ENCODE measurements at regions not wholly inside any gene's neighbourhood (a gene's known extent, or its start where the extent isn't known, plus 50 kb on each side); places are given as distances from the start of the nearest gene placed in this dataset.
"Not testable (repeated sequence)": the region's sequence is repeated elsewhere in the genome, so short reads cannot be mapped to it uniquely, and the experiment has no call there.

DNA sequence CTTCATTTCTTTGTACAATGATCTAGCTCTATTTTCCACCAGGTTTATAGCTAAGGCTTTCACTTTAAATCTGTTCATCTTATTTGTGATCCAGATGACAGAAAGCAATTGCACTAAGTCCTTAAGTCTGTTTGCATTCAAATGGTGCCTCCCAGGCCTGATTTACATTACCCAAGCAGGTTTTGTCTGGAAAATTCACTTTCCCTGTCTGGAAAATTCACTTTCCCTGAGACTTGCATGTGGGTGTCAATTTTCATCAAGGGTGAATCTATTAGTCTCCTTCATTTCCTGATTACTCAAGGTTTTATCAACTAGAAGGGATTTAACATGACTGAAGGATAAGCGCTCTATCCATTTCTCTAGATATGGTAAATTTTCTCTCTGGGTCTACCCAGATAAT lies 1480.2 kb upstream of the GOT2 start:
- Histone ChIP-seq H3K36me3 (ENCODE audit: low read depth, missing control alignments) (no peaks in the 10 kb centered on the region), H3K9me3 (no peaks in the 10 kb centered on the region), H3K27ac (no peak overlapping the region), H3K27me3 (no peaks in the 10 kb centered on the region), H3K4me1 (no peaks in the 10 kb centered on the region), H3K4me3 (no peak overlapping the region)
- DNase-seq: no peak
- intact Hi-C loops (cut with DNase I; ENCODE audit: low total_unique reads): no loop called here
- TF ChIP-seq POLR2A (IDR thresholded peaks at IDR 0.05): no peak
- TF ChIP-seq, protein P1, sequence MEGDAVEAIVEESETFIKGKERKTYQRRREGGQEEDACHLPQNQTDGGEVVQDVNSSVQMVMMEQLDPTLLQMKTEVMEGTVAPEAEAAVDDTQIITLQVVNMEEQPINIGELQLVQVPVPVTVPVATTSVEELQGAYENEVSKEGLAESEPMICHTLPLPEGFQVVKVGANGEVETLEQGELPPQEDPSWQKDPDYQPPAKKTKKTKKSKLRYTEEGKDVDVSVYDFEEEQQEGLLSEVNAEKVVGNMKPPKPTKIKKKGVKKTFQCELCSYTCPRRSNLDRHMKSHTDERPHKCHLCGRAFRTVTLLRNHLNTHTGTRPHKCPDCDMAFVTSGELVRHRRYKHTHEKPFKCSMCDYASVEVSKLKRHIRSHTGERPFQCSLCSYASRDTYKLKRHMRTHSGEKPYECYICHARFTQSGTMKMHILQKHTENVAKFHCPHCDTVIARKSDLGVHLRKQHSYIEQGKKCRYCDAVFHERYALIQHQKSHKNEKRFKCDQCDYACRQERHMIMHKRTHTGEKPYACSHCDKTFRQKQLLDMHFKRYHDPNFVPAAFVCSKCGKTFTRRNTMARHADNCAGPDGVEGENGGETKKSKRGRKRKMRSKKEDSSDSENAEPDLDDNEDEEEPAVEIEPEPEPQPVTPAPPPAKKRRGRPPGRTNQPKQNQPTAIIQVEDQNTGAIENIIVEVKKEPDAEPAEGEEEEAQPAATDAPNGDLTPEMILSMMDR (IDR thresholded peaks at IDR 0.05): no peak
- 100% methylated on average over 1 of the region's 1 CpG for WGBS, 2 donors

DNA sequence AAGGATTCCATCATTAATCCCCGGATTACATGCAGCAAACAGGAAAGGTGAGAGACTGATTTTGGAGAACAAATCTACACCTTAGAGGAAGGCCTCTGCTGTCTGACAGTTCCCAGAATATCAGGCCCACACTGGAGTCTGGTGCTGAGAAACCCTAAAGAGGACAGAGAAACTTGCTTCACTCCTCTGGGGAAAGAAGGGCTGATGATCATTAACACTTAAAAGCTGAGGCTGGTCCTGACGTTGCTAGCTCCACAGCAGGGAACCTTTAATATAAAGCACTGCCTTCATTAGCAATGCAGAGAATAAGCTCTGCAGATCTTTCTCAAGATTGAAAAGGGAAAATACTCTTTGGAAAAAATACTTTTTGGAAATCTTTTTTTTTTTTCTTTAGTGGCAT lies 1472.4 kb upstream of the GOT2 start:
- Histone ChIP-seq H3K9me3 (no peaks in the 10 kb centered on the region), H3K27me3 (no peaks in the 10 kb centered on the region), H3K27ac (no peak overlapping the region), H3K4me3 (no peak overlapping the region), H3K36me3 (ENCODE audit: low read depth, missing control alignments) (no peaks in the 10 kb centered on the region), H3K4me1 (no peaks in the 10 kb centered on the region)
- DNase-seq: no peak
- no peak for TF ChIP-seq POLR2A (IDR thresholded peaks at IDR 0.05)
- TF ChIP-seq, protein P1 (IDR thresholded peaks at IDR 0.05): no peak
- intact Hi-C loops (cut with DNase I; ENCODE audit: low total_unique reads): no loop called here
- 80% methylated on average over 2 of the region's 2 CpGs for WGBS, 2 donors

DNA sequence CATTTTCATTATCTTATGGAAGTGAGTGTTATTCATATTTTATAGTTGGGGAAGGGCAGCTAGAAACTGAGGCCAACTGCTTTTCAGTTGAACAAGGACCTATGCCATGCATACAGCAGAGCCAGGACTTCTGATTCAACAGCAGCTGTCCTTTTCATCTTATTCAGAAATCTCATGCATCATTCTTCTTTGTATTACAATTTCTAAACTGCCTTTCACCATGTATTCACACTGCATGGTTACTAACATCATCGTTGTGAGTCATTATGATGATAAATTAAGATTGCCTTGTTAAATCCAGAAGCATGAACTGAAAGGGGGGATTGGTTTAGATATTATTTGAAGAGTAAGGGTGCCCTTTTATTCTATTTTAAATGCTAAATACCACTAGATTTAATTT lies 1470.1 kb upstream of the GOT2 start:
- TF ChIP-seq POLR2A (IDR thresholded peaks at IDR 0.05): no peak
- TF ChIP-seq, protein P1 (IDR thresholded peaks at IDR 0.05): no peak
- Histone ChIP-seq H3K27me3 (no peaks in the 10 kb centered on the region), H3K4me3 (no peak overlapping the region), H3K9me3 (no peaks in the 10 kb centered on the region), H3K4me1 (no peaks in the 10 kb centered on the region), H3K27ac (no peak overlapping the region), H3K36me3 (ENCODE audit: low read depth, missing control alignments) (no peaks in the 10 kb centered on the region)
- DNase-seq: no peak
- 71 to 75% methylated on average over 1 of the region's 1 CpG for WGBS, 2 donors
- intact Hi-C loops (cut with DNase I; ENCODE audit: low total_unique reads): no loop called here

DNA sequence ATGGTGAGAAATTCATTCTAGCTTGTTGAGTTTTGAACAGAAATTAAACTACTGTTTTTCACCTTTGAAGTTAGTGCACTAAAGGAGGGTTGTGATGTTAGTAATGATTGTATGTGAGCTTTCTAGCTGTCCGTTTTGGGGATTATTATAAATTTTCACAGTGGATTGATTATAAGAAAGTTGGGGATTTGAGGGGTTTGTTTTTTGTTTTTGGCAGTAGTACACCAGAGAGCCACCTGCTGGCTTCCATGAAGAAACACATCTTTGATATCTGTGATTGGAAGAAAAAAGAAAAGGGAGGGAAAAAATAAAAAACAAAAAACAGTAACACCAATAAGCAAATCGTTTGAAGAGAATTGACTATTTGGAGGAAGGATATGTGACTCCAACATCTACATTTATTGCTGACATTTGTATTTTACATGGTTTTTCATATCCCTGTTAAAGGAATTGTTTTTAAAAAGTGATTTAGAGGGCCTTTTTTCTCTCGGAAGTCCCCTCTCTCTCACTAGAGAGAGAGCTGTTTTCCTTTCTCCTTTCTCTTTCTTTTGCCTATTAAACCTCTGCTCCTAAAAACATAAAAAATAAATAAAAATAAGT lies 1469.5 kb upstream of the GOT2 start:
- Histone ChIP-seq H3K4me3 (no peak overlapping the region), H3K9me3 (no peaks in the 10 kb centered on the region), H3K4me1 (no peaks in the 10 kb centered on the region), H3K27me3 (no peaks in the 10 kb centered on the region), H3K36me3 (ENCODE audit: low read depth, missing control alignments) (no peaks in the 10 kb centered on the region), H3K27ac (no peak overlapping the region)
- intact Hi-C loops (cut with DNase I; ENCODE audit: low total_unique reads): no loop called here
- no peak for DNase-seq
- 48 to 49% methylated on average over 3 of the region's 3 CpGs for WGBS, 2 donors
- TF ChIP-seq, protein P1 (IDR thresholded peaks at IDR 0.05): peak in 2 of 3 experiments; percentile 35 to 40
- TF ChIP-seq POLR2A (IDR thresholded peaks at IDR 0.05): no peak

DNA sequence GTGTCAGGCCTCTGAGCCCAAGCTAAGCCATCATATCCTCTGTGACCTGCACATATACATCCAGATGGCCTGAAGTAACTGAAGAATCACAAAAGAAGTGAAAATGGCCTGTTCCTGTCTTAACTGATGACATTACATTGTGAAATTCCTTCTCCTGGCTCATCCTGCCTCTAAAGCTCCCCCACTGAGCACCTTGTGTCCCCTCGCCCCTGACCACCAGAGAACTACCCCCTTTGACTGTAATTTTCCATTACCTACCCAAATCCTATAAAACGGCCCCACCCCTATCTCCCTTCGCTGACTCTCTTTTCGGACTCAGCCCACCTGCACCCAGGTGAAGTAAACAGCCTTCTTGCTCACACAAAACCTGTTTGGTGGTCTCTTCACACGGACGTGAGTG lies 1466.6 kb upstream of the GOT2 start:
- DNase-seq; H3K4me1 ChIP-seq; H3K27me3 ChIP-seq; H3K9me3 ChIP-seq; H3K36me3 ChIP-seq (ENCODE audit: low read depth, missing control alignments); H3K4me3 ChIP-seq; H3K27ac ChIP-seq; intact Hi-C loops (cut with DNase I; ENCODE audit: low total_unique reads): not testable (repeated sequence)
- 87 to 91% methylated on average over 6 of the region's 6 CpGs for WGBS, 2 donors

Data from testis (tissue), 2 donors.